ENCODE measurements at regions not wholly inside any gene's neighbourhood (a gene's known extent, or its start where the extent isn't known, plus 50 kb on each side); places are given as distances from the start of the nearest gene placed in this dataset.
"Not testable (repeated sequence)": the region's sequence is repeated elsewhere in the genome, so short reads cannot be mapped to it uniquely, and the experiment has no call there.

GRCh38 chr5:83889971-83890745, 169.5 kb upstream of the HAPLN1 start:
- DNase-seq (ENCODE audit: low read depth in 2 of 3, low spot score in 1 of 3), result no peak

GRCh38 chr5:83877911-83878706, 157.5 kb upstream of the HAPLN1 start:
- no peak for DNase-seq (ENCODE audit: low read depth in 2 of 3, low spot score in 1 of 3)

DNA sequence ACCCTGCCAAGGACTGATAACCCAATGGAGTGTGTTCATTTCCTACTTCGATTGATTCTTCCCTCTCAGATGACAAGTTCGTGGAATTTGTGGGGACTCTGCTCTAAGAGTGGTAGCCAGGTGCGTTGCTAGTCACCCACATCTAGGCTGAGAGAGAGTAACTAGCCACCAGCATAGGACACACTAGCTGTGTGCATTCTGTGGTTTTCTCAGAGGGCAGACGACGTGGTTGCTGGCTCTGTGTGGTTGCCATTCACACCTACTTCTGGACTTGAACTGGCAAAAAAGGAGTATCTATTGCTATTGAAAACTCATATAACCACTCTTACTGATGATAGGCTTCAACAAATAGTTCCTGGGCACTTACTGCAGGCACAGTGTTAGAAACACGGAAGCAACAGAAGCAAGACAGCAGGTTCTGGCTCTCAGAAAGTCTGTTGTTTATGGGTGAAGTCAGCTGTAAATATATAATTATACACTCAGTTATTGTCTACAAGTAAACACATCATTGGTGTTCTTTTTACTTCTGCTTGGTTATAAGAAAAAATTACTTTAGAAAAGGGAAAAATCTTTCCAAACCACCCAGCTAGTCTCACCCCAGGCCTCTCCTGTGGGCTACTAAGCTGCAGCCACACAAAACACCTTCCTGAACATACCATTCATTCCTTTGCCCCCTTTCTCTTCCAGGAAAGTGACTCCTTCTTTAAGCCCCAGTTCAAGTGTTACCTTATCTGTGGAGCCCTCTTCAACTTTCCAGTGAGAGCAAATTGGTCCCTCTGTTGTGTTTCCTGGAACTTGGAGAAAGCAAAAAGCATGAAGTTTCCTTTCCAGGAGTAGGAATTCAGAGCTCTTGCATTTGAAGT, 151.1 kb upstream of the HAPLN1 start:
- DNase-seq (ENCODE audit: low read depth in 2 of 3, low spot score in 1 of 3), result no peak

DNA sequence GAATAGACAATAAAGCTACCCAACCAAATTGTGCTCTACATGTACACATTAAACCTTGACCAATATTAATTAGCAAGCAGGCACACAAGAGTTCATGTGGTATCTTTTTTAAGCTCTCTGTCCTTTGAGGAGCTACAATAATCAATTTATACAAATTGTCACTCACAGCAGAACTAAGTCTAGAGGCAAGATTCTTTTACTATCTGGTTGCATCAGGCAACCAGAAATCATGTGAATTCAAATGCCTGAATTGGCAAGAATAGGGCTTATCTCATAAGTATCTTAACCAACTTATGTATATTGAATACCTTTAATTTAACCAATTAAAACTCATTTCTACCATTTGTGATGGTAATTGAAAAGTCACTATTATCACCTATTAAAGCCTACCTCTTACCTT, 145.5 kb upstream of the HAPLN1 start:
- no peak for DNase-seq (ENCODE audit: low read depth in 2 of 3, low spot score in 1 of 3)

- DNase-seq (ENCODE audit: low read depth in 2 of 3, low spot score in 1 of 3), result no peak
These were observed 144.9 kb upstream of the HAPLN1 start for GRCh38 chr5:83865579-83865978.

- no peak for DNase-seq (ENCODE audit: low read depth in 2 of 3, low spot score in 1 of 3)
These were observed 144.0 kb upstream of the HAPLN1 start for GRCh38 chr5:83864652-83865051.

- DNase-seq (ENCODE audit: low read depth in 2 of 3, low spot score in 1 of 3), result no peak
These were observed 136.7 kb upstream of the HAPLN1 start for GRCh38 chr5:83857341-83857740.

DNA sequence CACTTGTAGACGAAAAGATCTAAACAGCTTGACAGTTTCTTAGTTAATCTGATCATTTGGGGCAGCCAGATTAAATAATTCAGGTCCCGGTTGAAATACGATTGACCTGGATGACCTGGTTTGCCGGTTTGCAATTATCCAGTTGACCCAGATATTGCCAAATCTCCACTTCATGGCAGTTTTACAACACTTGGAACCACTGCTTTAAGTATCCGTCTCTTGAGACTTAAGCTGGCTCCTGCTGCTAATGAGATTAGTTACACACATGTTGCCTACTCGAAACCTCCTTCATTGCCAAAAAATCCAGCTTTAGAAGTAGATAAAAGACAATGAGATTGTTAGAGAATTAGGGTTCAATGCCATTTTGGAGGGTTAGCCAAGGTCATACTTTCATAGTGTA, 136.2 kb upstream of the HAPLN1 start:
- no peak for DNase-seq (ENCODE audit: low read depth in 2 of 3, low spot score in 1 of 3)

- DNase-seq (ENCODE audit: low read depth in 2 of 3, low spot score in 1 of 3), result not testable (repeated sequence)
These were observed 129.8 kb upstream of the HAPLN1 start for GRCh38 chr5:83850412-83850811.

GRCh38 chr5:83848941-83849340, 128.3 kb upstream of the HAPLN1 start:
- DNase-seq (ENCODE audit: low read depth in 2 of 3, low spot score in 1 of 3), result no peak

- no peak for DNase-seq (ENCODE audit: low read depth in 2 of 3, low spot score in 1 of 3)
These were observed 126.1 kb upstream of the HAPLN1 start for GRCh38 chr5:83846624-83847350.

- peak in 1 of 3 donors; percentile 2 for DNase-seq (ENCODE audit: low read depth in 2 of 3, low spot score in 1 of 3)
These were observed 123.9 kb upstream of the HAPLN1 start for GRCh38 chr5:83844449-83845068.

GRCh38 chr5:83839788-83840187, 119.1 kb upstream of the HAPLN1 start:
- DNase-seq (ENCODE audit: low read depth in 2 of 3, low spot score in 1 of 3), result no peak

GRCh38 chr5:83839256-83839655, 118.6 kb upstream of the HAPLN1 start:
- DNase-seq (ENCODE audit: low read depth in 2 of 3, low spot score in 1 of 3), result no peak

- DNase-seq (ENCODE audit: low read depth in 2 of 3, low spot score in 1 of 3), result no peak
These were observed 116.7 kb upstream of the HAPLN1 start for GRCh38 chr5:83837265-83837907.

- DNase-seq (ENCODE audit: low read depth in 2 of 3, low spot score in 1 of 3), result no peak
These were observed 113.7 kb upstream of the HAPLN1 start for GRCh38 chr5:83834306-83834705.

GRCh38 chr5:83831834-83832233, 111.2 kb upstream of the HAPLN1 start:
- no peak for DNase-seq (ENCODE audit: low read depth in 2 of 3, low spot score in 1 of 3)

GRCh38 chr5:83827111-83827557, 106.5 kb upstream of the HAPLN1 start:
- DNase-seq (ENCODE audit: low read depth in 2 of 3, low spot score in 1 of 3), result no peak

GRCh38 chr5:83817591-83817990, 96.9 kb upstream of the HAPLN1 start:
- no peak for DNase-seq (ENCODE audit: low read depth in 2 of 3, low spot score in 1 of 3)

- DNase-seq (ENCODE audit: low read depth in 2 of 3, low spot score in 1 of 3), result no peak
These were observed 95.0 kb upstream of the HAPLN1 start for GRCh38 chr5:83815661-83816060.

Data from stimulated activated CD4-positive, alpha-beta T cell treated with anti-CD3 and anti-CD28 coated beads, Interleukin-12 subunit alpha, Interleukin-12 subunit beta, amount 100 ng/mL, for 48 hours (primary cell).